ENCODE measurements at regions not wholly inside any gene's neighbourhood (a gene's known extent, or its start where the extent isn't known, plus 50 kb on each side); places are given as distances from the start of the nearest gene placed in this dataset.

DNA sequence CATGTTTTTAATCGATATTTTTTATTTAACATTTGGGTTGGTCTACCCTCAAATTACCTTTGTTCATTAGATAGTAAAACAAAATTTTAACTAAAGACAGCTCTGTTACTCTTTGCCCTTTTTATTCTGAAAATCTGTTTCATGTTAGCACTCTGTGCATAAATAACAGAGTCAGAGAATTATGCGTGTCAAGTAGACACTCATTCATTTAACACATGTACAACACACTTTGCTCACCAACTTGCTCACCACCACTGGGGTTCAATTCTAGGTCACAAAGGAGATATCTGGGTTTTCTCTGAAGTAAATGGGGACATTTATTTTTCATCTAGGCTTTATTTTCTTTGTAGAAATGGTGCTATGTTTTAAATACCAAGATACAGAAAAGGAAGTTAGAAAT is 457.4 kb upstream of the SEMA3D start:
- Mint-ChIP-seq H3K4me3 (no peak overlapping the region), H3K4me1 (no peaks in the 10 kb centered on the region), H3K9me3 (no peaks in the 10 kb centered on the region), H3K27me3 (ENCODE audit: insufficient read depth) (no peaks in the 10 kb centered on the region), H3K27ac (no peak overlapping the region), H3K36me3 (ENCODE audit: low read depth) (no peaks in the 10 kb centered on the region)
- no peak overlapping the region for H3K27ac ChIP-seq (ENCODE audit: low read depth, low read length)
- H3K27me3 ChIP-seq (ENCODE audit: control insufficient read depth, insufficient read depth, low read length, poor library complexity, severe bottlenecking), result no peaks in the 10 kb centered on the region
- H3K9ac ChIP-seq (ENCODE audit: extremely low read depth, low read length, poor library complexity, severe bottlenecking), result no peak overlapping the region
- no peaks in the 10 kb centered on the region for H3K36me3 ChIP-seq (ENCODE audit: control insufficient read depth, insufficient read depth, low read length)
- no peak for DNase-seq
- 98 to 100% methylated on average over 1 to 2 of the region's 2 CpGs for WGBS, 2 experiments (ENCODE audit: insufficient coverage in 1 of 2, insufficient read length in 1 of 2)
- no peak overlapping the region for H3K4me3 ChIP-seq (ENCODE audit: low read length)
- TF ChIP-seq, protein P1, sequence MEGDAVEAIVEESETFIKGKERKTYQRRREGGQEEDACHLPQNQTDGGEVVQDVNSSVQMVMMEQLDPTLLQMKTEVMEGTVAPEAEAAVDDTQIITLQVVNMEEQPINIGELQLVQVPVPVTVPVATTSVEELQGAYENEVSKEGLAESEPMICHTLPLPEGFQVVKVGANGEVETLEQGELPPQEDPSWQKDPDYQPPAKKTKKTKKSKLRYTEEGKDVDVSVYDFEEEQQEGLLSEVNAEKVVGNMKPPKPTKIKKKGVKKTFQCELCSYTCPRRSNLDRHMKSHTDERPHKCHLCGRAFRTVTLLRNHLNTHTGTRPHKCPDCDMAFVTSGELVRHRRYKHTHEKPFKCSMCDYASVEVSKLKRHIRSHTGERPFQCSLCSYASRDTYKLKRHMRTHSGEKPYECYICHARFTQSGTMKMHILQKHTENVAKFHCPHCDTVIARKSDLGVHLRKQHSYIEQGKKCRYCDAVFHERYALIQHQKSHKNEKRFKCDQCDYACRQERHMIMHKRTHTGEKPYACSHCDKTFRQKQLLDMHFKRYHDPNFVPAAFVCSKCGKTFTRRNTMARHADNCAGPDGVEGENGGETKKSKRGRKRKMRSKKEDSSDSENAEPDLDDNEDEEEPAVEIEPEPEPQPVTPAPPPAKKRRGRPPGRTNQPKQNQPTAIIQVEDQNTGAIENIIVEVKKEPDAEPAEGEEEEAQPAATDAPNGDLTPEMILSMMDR (conservative IDR thresholded peaks at IDR 0.05), result no peak
- no peaks in the 10 kb centered on the region for H3K4me1 ChIP-seq (ENCODE audit: control insufficient read depth, insufficient read depth, low read length)
- H3K9me3 ChIP-seq (ENCODE audit: control insufficient read depth, low read length), result no peaks in the 10 kb centered on the region

DNA sequence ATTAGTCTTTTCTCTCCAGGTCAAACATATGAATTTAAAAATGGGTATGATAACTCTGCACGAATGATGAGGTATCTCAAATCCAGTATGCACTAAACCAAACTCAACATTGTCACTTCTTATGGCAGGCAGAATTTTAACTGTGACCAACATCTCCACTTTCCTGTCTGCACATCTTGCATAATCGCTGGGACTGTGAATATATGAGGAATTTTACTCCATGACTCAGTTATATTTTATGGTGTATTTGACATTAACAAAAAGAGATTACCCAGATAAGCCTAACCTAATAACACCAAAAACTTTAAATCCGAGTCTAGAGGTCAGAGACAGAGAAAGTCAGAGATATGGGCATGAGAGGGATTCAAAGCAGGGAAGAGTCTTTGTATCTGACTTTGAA is 454.5 kb upstream of the SEMA3D start:
- no peaks in the 10 kb centered on the region for H3K4me1 ChIP-seq (ENCODE audit: control insufficient read depth, insufficient read depth, low read length)
- WGBS, 2 experiments (ENCODE audit: insufficient coverage in 1 of 2, insufficient read length in 1 of 2), result 87 to 100% methylated on average over 1 to 2 of the region's 3 CpGs

DNA sequence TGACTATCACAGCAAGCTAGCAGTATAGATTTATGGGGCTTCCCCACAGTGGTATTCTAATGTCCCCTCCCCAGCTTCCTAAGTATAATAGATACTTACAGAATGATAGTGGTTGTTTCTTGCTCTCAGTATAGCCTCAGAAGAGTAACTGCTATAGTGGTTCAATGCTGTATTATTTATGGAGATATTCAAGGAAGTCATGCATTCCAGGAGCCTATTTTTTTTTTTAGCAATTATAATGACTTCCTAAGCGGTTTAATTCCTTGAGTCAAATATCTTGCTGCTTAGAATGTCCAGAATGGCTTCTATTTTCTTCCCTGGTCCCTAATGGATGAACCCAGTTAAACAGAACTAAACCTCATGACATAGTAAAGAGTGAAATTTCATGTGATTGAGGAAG is 451.5 kb upstream of the SEMA3D start:
- DNase-seq, result no peak
- H3K27me3 ChIP-seq (ENCODE audit: control insufficient read depth, insufficient read depth, low read length, poor library complexity, severe bottlenecking), result no peaks in the 10 kb centered on the region
- H3K4me1 ChIP-seq (ENCODE audit: control insufficient read depth, insufficient read depth, low read length), result no peaks in the 10 kb centered on the region
- no peak overlapping the region for H3K27ac ChIP-seq (ENCODE audit: low read depth, low read length)
- 93% methylated on average over 1 of the region's 1 CpG; no CpG with 5 or more reads in 1 of the 2 experiments for WGBS, 2 experiments (ENCODE audit: insufficient coverage in 1 of 2, insufficient read length in 1 of 2)
- Mint-ChIP-seq H3K4me3 (no peak overlapping the region), H3K27me3 (ENCODE audit: insufficient read depth) (no peaks in the 10 kb centered on the region), H3K36me3 (ENCODE audit: low read depth) (no peaks in the 10 kb centered on the region), H3K4me1 (peaks cover 12% of the 10 kb centered on the region), H3K9me3 (no peaks in the 10 kb centered on the region), H3K27ac (no peak overlapping the region)
- TF ChIP-seq, protein P1 (conservative IDR thresholded peaks at IDR 0.05), result no peak
- H3K9ac ChIP-seq (ENCODE audit: extremely low read depth, low read length, poor library complexity, severe bottlenecking), result no peak overlapping the region
- H3K4me3 ChIP-seq (ENCODE audit: low read length), result no peak overlapping the region
- H3K36me3 ChIP-seq (ENCODE audit: control insufficient read depth, insufficient read depth, low read length), result no peaks in the 10 kb centered on the region
- no peaks in the 10 kb centered on the region for H3K9me3 ChIP-seq (ENCODE audit: control insufficient read depth, low read length)

More for the DNA sequence above, 454.5 kb upstream of the SEMA3D start:
- TF ChIP-seq, protein P1 (conservative IDR thresholded peaks at IDR 0.05), result no peak
- H3K27ac Mint-ChIP-seq, result no peak overlapping the region
- no peak overlapping the region for H3K27ac ChIP-seq (ENCODE audit: low read depth, low read length)
- H3K36me3 Mint-ChIP-seq (ENCODE audit: low read depth), result no peaks in the 10 kb centered on the region
- H3K27me3 ChIP-seq (ENCODE audit: control insufficient read depth, insufficient read depth, low read length, poor library complexity, severe bottlenecking), result no peaks in the 10 kb centered on the region
- H3K9me3 Mint-ChIP-seq, result no peaks in the 10 kb centered on the region
- no peak overlapping the region for H3K4me3 ChIP-seq (ENCODE audit: low read length)
- DNase-seq, result no peak
- no peaks in the 10 kb centered on the region for H3K4me1 Mint-ChIP-seq
- H3K9me3 ChIP-seq (ENCODE audit: control insufficient read depth, low read length), result no peaks in the 10 kb centered on the region
- no peaks in the 10 kb centered on the region for H3K36me3 ChIP-seq (ENCODE audit: control insufficient read depth, insufficient read depth, low read length)
- H3K9ac ChIP-seq (ENCODE audit: extremely low read depth, low read length, poor library complexity, severe bottlenecking), result no peak overlapping the region
- no peak overlapping the region for H3K4me3 Mint-ChIP-seq
- no peaks in the 10 kb centered on the region for H3K27me3 Mint-ChIP-seq (ENCODE audit: insufficient read depth)
